ENCODE measurements at regions not wholly inside any gene's neighbourhood (a gene's known extent, or its start where the extent isn't known, plus 50 kb on each side); places are given as distances from the start of the nearest gene placed in this dataset.
A peak's percentile ranks its signal among the peaks of the same experiment; 100 is the strongest.

DNA sequence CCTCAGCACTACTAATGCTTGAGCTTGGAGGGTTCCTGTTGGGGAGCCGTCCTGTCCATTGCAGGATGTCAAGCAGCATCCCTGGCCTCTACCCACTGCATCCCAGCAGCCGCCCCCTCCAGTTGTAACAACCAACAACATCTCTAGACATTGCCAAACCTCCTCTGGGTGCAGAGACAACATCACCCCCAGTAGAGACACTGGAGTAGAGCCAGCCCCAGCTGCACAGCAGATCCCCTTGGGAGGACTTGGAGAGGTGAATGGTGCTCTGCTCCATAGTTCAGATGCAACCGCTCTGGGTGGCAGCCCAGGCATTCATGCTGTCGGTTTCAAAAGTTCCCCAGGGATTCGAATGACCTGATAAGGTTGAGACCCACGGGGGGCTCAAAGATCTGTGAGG is 259.0 kb downstream of the MN1 start:
- FAIRE-seq (no peak), DNase-seq (ENCODE audit: insufficient read length, low spot score) (no peak)
- TF ChIP-seq CTCF (IDR thresholded peaks at IDR 0.05; ENCODE audit: insufficient read depth, missing control alignments), result no peak

DNA sequence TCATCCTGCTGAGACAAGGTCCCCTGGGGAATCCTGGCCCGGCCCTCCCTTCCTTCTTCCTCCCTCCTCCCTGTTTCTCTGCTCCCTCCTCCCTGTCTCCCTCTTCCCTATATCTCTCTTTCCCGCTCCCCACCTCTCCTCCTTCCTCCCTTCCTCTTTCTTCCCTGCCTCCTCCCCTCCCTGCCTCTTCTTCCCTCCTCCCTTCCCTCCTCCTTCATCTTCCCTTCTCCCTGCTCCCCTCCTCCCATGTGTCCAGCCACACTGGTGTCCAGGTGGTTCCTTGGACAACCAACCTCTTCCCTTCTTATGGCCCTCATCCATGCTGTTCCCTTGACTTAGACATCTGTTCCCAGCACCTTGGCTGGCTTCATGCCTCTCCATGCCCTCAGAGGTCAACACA is 258.1 kb downstream of the MN1 start:
- DNase-seq (ENCODE audit: insufficient read length, low spot score) (no peak), FAIRE-seq (no peak)
- no peak for TF ChIP-seq CTCF (IDR thresholded peaks at IDR 0.05; ENCODE audit: insufficient read depth, missing control alignments)

GRCh38 chr22:27545085-27545484 is 256.5 kb downstream of the MN1 start:
- no peak for FAIRE-seq
- no peak for DNase-seq (ENCODE audit: insufficient read length, low spot score)
- TF ChIP-seq CTCF (IDR thresholded peaks at IDR 0.05; ENCODE audit: insufficient read depth, missing control alignments), result no peak

GRCh38 chr22:27546157-27546935 is 255.2 kb downstream of the MN1 start:
- DNase-seq (ENCODE audit: insufficient read length, low spot score), result no peak
- no peak for TF ChIP-seq CTCF (IDR thresholded peaks at IDR 0.05; ENCODE audit: insufficient read depth, missing control alignments)
- FAIRE-seq, result no peak

DNA sequence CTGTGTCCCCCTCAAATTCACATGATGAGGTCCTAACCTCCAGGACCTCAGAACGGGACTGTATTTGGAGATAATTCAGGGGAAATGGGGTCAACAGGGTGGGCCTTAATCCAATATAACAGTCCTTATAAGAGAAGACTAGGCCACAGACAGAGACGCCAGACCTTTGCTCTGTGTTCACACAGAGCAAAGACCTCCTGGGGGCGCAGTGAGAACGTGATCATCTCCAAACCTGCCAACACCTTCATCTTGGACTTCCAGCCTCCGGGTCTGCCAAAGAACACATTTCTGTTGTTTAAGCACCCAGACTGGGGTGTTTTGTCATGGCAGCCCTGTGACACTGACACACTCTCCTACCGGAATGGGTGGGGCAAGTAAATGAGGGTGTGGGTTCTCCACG is 250.2 kb downstream of the MN1 start:
- no peak for DNase-seq (ENCODE audit: insufficient read length, low spot score)
- FAIRE-seq, result no peak
- TF ChIP-seq CTCF (IDR thresholded peaks at IDR 0.05; ENCODE audit: insufficient read depth, missing control alignments), result peak; percentile 2

- FAIRE-seq (no peak), DNase-seq (ENCODE audit: insufficient read length, low spot score) (no peak)
- TF ChIP-seq CTCF (IDR thresholded peaks at IDR 0.05; ENCODE audit: insufficient read depth, missing control alignments), result no peak
Measured at GRCh38 chr22:27552176-27552575, 249.4 kb downstream of the MN1 start.

DNA sequence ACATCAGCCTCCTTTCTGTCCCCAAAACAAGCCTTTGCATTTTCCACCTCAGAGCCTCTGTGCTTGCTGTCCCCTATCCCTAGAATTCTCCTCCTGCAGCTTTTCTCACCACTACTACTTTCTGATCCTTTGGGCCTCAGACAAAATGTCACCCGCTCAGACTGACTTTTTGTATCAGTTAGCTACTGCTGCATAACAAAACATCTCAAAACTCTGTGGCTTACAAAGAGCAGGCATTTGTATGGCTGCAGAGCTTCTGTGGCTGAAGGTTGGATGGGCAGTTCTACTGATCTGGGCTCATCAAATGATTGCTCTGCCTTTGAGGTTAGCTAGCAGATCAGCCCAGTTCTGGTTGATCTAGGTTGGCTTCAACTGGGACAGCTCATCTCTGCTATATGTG is 248.7 kb downstream of the MN1 start:
- FAIRE-seq (no peak), DNase-seq (ENCODE audit: insufficient read length, low spot score) (no peak)
- TF ChIP-seq CTCF (IDR thresholded peaks at IDR 0.05; ENCODE audit: insufficient read depth, missing control alignments), result no peak

Data from D721Med (cell line).